ENCODE measurements at regions not wholly inside any gene's neighbourhood (a gene's known extent, or its start where the extent isn't known, plus 50 kb on each side); places are given as distances from the start of the nearest gene placed in this dataset.

DNA sequence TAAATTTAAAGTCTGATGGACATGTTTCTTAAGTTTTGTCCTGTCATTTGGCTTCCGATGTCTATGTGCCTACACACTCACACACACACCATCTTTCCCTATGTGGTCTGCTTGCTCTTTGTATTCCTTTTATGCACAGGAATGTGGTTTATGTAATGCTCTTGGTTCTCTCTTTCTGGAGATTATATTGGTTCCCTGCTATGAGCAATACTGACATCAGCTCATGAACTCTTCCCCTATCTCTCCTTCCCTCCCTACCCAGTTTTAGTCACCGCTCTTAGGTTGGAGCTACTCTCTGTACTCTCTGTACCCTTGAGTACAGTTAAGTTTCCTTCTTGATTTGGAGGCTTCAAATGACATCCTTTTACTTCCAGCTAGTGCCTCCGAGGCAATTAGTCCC lies 77.9 kb upstream of the MVB12B start:
- Histone ChIP-seq H3K27me3 (replicated peaks in 1 of 2; ENCODE audit: control insufficient read depth in 2 of 2, insufficient read depth in 2 of 2, low read length in 1 of 2) (no peaks in the 10 kb centered on the region), H3K9ac (ENCODE audit: control insufficient read depth, insufficient read depth, low read length) (no peak overlapping the region), H3K79me2 (ENCODE audit: control insufficient read depth, insufficient read depth, low read length) (no peaks in the 10 kb centered on the region), H3K36me3 (ENCODE audit: control insufficient read depth in 2 of 2, insufficient read depth in 2 of 2, low read length in 1 of 2) (no peaks in the 10 kb centered on the region), H2AFZ (ENCODE audit: control insufficient read depth, low read depth, low read length) (no peak overlapping the region), H3K9me3 (replicated peaks; ENCODE audit: control insufficient read depth, insufficient read depth, low read length) (no peaks in the 10 kb centered on the region; the same call in 2 of the 3 replicates), H3K27ac (ENCODE audit: control insufficient read depth, insufficient read depth) (no peak overlapping the region), H3K4me1 (ENCODE audit: control insufficient read depth, insufficient read depth, low read length) (no peaks in the 10 kb centered on the region), H3K4me3 (no peak overlapping the region), H4K20me1 (ENCODE audit: control insufficient read depth, insufficient read depth) (no peaks in the 10 kb centered on the region), H3K4me2 (ENCODE audit: control insufficient read depth, insufficient read depth) (no peak overlapping the region)
- 65% methylated on average over 3 of the region's 3 CpGs for WGBS (ENCODE audit: insufficient coverage, insufficient replicate concordance, low lambda C conversion rate, missing lambda C conversion rate)
- CTCF ChIA-PET = interaction anchor here (0.6 kb wide), 1 partner anchor 243 kb away, joined by 3 read pairs; no protein-coding TSS in a partner anchor
- DNase-seq (ENCODE audit: low read depth, low spot score) (no peak), ATAC-seq (no peak), FAIRE-seq (no peak)
- TF ChIP-seq SIX5 (IDR thresholded peaks at IDR 0.05; ENCODE audit: low read depth, low read length, severe bottlenecking) = no peak
- TF ChIP-seq, protein P1, sequence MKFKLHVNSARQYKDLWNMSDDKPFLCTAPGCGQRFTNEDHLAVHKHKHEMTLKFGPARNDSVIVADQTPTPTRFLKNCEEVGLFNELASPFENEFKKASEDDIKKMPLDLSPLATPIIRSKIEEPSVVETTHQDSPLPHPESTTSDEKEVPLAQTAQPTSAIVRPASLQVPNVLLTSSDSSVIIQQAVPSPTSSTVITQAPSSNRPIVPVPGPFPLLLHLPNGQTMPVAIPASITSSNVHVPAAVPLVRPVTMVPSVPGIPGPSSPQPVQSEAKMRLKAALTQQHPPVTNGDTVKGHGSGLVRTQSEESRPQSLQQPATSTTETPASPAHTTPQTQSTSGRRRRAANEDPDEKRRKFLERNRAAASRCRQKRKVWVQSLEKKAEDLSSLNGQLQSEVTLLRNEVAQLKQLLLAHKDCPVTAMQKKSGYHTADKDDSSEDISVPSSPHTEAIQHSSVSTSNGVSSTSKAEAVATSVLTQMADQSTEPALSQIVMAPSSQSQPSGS (IDR thresholded peaks at IDR 0.05; ENCODE audit: low read length) = no peak
- no peak for TF ChIP-seq NR2C1 (IDR thresholded peaks at IDR 0.05)
- no peak for TF ChIP-seq RELA (IDR thresholded peaks at IDR 0.05; ENCODE audit: borderline replicate concordance, partially characterized antibody)
- TF ChIP-seq TCF12 (IDR thresholded peaks at IDR 0.05; ENCODE audit: low read depth, low read length) = no peak
- no peak for TF ChIP-seq GATAD2B (conservative IDR thresholded peaks at IDR 0.05; ENCODE audit: low read depth)
- in situ Hi-C loops (cut with MboI) (no loop called here), intact Hi-C loops (cut with micrococcal nuclease; ENCODE audit: unreplicated experiment) (no loop called here)
- SMC1A ChIA-PET (ENCODE audit: uncharacterized antibody, unreplicated experiment) = no interaction called here
- RAD21 ChIA-PET (ENCODE audit: unreplicated experiment) = no interaction called here
- POLR2A ChIA-PET = no interaction called here
- BruUV-seq (replicated peaks) = no TSS peak

All from GM12878 (cell line).